ENCODE measurements at regions not wholly inside any gene's neighbourhood (a gene's known extent, or its start where the extent isn't known, plus 50 kb on each side); places are given as distances from the start of the nearest gene placed in this dataset.

DNA sequence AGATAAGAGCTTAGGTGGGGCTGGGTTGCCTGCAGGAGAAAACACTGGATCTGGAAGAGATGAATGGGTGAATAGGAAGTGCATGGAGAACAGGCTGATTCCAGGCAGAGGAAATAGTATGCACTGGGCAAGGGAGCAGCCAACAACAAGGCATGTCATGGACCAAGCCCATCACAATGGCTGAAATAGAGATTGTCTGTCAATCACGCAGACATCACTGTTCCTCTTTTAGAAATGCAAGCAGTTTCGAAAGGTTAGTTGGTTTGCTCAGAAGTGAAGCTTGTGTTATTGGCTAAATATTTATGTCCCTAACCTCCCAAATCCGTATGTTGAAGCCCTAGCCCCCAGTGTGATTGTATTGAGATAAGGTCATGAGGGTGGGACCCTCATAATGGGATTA is 621.7 kb upstream of the CDH11 start:
- in situ Hi-C loops (cut with MboI; ENCODE audit: low sequenced_read_pairs) = no loop called here

More for the DNA sequence above, 621.7 kb upstream of the CDH11 start:
- no peak overlapping the region for H4K91ac ChIP-seq (ENCODE audit: insufficient read depth, low read depth, low read length)
- no peak for TF ChIP-seq RCOR1 (IDR thresholded peaks at IDR 0.05; ENCODE audit: insufficient replicate concordance, low read length)
- TF ChIP-seq MAFK (IDR thresholded peaks at IDR 0.05; ENCODE audit: low read depth, low read length) = no peak
- no peak for TF ChIP-seq FOS (IDR thresholded peaks at IDR 0.05; ENCODE audit: low read depth, low read length)
- no peak for TF ChIP-seq CHD1 (IDR thresholded peaks at IDR 0.05; ENCODE audit: low read depth, low read length)
- TF ChIP-seq, protein P1, sequence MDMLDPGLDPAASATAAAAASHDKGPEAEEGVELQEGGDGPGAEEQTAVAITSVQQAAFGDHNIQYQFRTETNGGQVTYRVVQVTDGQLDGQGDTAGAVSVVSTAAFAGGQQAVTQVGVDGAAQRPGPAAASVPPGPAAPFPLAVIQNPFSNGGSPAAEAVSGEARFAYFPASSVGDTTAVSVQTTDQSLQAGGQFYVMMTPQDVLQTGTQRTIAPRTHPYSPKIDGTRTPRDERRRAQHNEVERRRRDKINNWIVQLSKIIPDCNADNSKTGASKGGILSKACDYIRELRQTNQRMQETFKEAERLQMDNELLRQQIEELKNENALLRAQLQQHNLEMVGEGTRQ (IDR thresholded peaks at IDR 0.05; ENCODE audit: low read depth, low read length) = no peak
- TF ChIP-seq, protein P2, sequence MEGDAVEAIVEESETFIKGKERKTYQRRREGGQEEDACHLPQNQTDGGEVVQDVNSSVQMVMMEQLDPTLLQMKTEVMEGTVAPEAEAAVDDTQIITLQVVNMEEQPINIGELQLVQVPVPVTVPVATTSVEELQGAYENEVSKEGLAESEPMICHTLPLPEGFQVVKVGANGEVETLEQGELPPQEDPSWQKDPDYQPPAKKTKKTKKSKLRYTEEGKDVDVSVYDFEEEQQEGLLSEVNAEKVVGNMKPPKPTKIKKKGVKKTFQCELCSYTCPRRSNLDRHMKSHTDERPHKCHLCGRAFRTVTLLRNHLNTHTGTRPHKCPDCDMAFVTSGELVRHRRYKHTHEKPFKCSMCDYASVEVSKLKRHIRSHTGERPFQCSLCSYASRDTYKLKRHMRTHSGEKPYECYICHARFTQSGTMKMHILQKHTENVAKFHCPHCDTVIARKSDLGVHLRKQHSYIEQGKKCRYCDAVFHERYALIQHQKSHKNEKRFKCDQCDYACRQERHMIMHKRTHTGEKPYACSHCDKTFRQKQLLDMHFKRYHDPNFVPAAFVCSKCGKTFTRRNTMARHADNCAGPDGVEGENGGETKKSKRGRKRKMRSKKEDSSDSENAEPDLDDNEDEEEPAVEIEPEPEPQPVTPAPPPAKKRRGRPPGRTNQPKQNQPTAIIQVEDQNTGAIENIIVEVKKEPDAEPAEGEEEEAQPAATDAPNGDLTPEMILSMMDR (conservative IDR thresholded peaks at IDR 0.05; ENCODE audit: low read depth, low read length) = no peak
- TF ChIP-seq POLR2A (IDR thresholded peaks at IDR 0.05; ENCODE audit: low read depth, low read length) = no peak
- no peak for TF ChIP-seq RAD21 (IDR thresholded peaks at IDR 0.05; ENCODE audit: low read length)
- no peak for TF ChIP-seq BHLHE40 (IDR thresholded peaks at IDR 0.05; ENCODE audit: low read depth, low read length)
- no peak for TF ChIP-seq NFE2L2 (IDR thresholded peaks at IDR 0.05; ENCODE audit: low read depth, low read length)
- no peak for TF ChIP-seq CEBPB (IDR thresholded peaks at IDR 0.05; ENCODE audit: low read depth, low read length)
- TF ChIP-seq MAZ (IDR thresholded peaks at IDR 0.05; ENCODE audit: borderline replicate concordance, low read depth, low read length) = no peak
- no peak for TF ChIP-seq RFX5 (IDR thresholded peaks at IDR 0.05; ENCODE audit: low read depth, low read length)
- no peak for TF ChIP-seq SMC3 (IDR thresholded peaks at IDR 0.05; ENCODE audit: low read depth, low read length)
- no peak overlapping the region for H2BK5ac ChIP-seq (ENCODE audit: low read depth, low read length, poor library complexity, severe bottlenecking)
- no peak overlapping the region for H3K23ac ChIP-seq (ENCODE audit: low read depth, low read length)
- no peak overlapping the region for H3K4me2 ChIP-seq (ENCODE audit: low read depth, low read length)
- H2BK20ac ChIP-seq (ENCODE audit: low read depth, low read length) = no peak overlapping the region
- no peak overlapping the region for H3K4me3 ChIP-seq (ENCODE audit: insufficient read depth, low read depth, low read length)
- no peak overlapping the region for H3K27ac ChIP-seq (ENCODE audit: insufficient read depth, low read length)
- ATAC-seq (ENCODE audit: low read depth) (no peak), DNase-seq (no peak)
- H3K9me1 ChIP-seq (ENCODE audit: insufficient read depth, low read length) = no peaks in the 10 kb centered on the region
- no peak overlapping the region for H2BK15ac ChIP-seq (ENCODE audit: low read depth, low read length)
- ChIA-PET CTCF (no interaction called here), POLR2A (ENCODE audit: unreplicated experiment) (no interaction called here)
- intact Hi-C loops (cut with micrococcal nuclease) (no loop called here), dilution Hi-C loops (cut with HindIII; ENCODE audit: low sequenced_read_pairs, unreplicated experiment) (no loop called here)
- no peak overlapping the region for H3K4ac ChIP-seq (ENCODE audit: low read depth, low read length)
- no peak overlapping the region for H3K9ac ChIP-seq (ENCODE audit: low read depth, low read length)
- H3K27me3 ChIP-seq (ENCODE audit: control insufficient read depth, insufficient read depth, low read length) = peaks cover 3% of the 10 kb centered on the region; the same call in 1 of the 2 replicates
- H3K9me3 ChIP-seq (ENCODE audit: control insufficient read depth, insufficient read depth, low read length) = no peaks in the 10 kb centered on the region
- no CpG with 5 or more reads among the region's 3 CpGs for whole genome bisulfite sequencing, 2 experiments (ENCODE audit: extremely low coverage in 2 of 2, insufficient read length in 1 of 2)
- H3K14ac ChIP-seq (replicated peaks; ENCODE audit: low read depth, low read length) = no peak overlapping the region
- no peaks in the 10 kb centered on the region for H3K4me1 ChIP-seq (ENCODE audit: control insufficient read depth, insufficient read depth, low read length)
- H3K18ac ChIP-seq (ENCODE audit: low read depth, low read length) = no peak overlapping the region
- no peak overlapping the region for H4K5ac ChIP-seq (ENCODE audit: low read depth, low read length)
- no peak overlapping the region for H2AK5ac ChIP-seq (ENCODE audit: low read depth, low read length)
- no peaks in the 10 kb centered on the region for H4K20me1 ChIP-seq (ENCODE audit: insufficient read depth, low read length)
- H4K8ac ChIP-seq (ENCODE audit: low read depth in 2 of 2, low read length in 2 of 2) = no peak overlapping the region
- no peak overlapping the region for H2BK120ac ChIP-seq (ENCODE audit: low read depth, low read length)
- no peak overlapping the region for H2AFZ ChIP-seq (replicated peaks; ENCODE audit: low read length, poor library complexity)
- no TSS peak for BruUV-seq (replicated peaks)
- no peaks in the 10 kb centered on the region for H3K36me3 ChIP-seq (ENCODE audit: control insufficient read depth, insufficient read depth, low read length)
- no peak overlapping the region for H3K56ac ChIP-seq (ENCODE audit: extremely low read depth, insufficient read depth, low read length)
- H2AK9ac ChIP-seq (replicated peaks; ENCODE audit: low read depth, low read length, poor library complexity) = no peak overlapping the region
- no peaks in the 10 kb centered on the region for H3K79me1 ChIP-seq (ENCODE audit: low read depth in 1 of 2, low read length in 2 of 2)
